Progenitor cell of endocrine pancreas (in vitro differentiated cells): ENCODE measurements at regions not wholly inside any gene's neighbourhood (a gene's known extent, or its start where the extent isn't known, plus 50 kb on each side); places are given as distances from the start of the nearest gene placed in this dataset.

Experiments
- DNase-seq: peaks from one replicate; pipeline ENCODE4 v3.0.0; 2021; ENCODE audit warnings: low spot score; ENCODE audit not compliant: unreplicated experiment
- H3K27ac Mint-ChIP-seq: 2 replicates; pipeline ENCODE4 v1.8.0; 2021; ENCODE audit warnings: mild to moderate bottlenecking, moderate library complexity, mixed read lengths
- H3K27me3 Mint-ChIP-seq: 2 replicates; pipeline ENCODE4 v1.8.0; 2021; ENCODE audit warnings: mixed read lengths
- H3K36me3 Mint-ChIP-seq: 2 replicates; pipeline ENCODE4 v1.8.0; 2022; ENCODE audit warnings: mixed read lengths; ENCODE audit not compliant: insufficient read depth
- H3K4me1 Mint-ChIP-seq: 2 replicates; pipeline ENCODE4 v1.8.0; 2021; ENCODE audit warnings: low read depth, mixed read lengths
- H3K4me3 Mint-ChIP-seq: 2 replicates; pipeline ENCODE4 v1.8.0; 2021; ENCODE audit warnings: low read depth, mild to moderate bottlenecking, moderate library complexity, mixed read lengths
- H3K9me3 Mint-ChIP-seq: 2 replicates; pipeline ENCODE4 v1.8.0; 2021; ENCODE audit warnings: low read depth, mixed read lengths
- TF ChIP-seq, protein P1 (sequence below): fragments of 200-600 bp; sonication (generic); IDR thresholded peaks from one replicate; pipeline ENCODE4 v1.5.0; 2021; ENCODE audit warnings: antibody characterized with exemption, mild to moderate bottlenecking; ENCODE audit not compliant: unreplicated experiment

- peaks cover 1% of the 10 kb centered on the region for H3K36me3 Mint-ChIP-seq
- H3K4me1 Mint-ChIP-seq: no peaks in the 10 kb centered on the region
- no peak overlapping the region for H3K4me3 Mint-ChIP-seq
- no peaks in the 10 kb centered on the region for H3K27me3 Mint-ChIP-seq
- no peak overlapping the region for H3K27ac Mint-ChIP-seq
- TF ChIP-seq, protein P1, sequence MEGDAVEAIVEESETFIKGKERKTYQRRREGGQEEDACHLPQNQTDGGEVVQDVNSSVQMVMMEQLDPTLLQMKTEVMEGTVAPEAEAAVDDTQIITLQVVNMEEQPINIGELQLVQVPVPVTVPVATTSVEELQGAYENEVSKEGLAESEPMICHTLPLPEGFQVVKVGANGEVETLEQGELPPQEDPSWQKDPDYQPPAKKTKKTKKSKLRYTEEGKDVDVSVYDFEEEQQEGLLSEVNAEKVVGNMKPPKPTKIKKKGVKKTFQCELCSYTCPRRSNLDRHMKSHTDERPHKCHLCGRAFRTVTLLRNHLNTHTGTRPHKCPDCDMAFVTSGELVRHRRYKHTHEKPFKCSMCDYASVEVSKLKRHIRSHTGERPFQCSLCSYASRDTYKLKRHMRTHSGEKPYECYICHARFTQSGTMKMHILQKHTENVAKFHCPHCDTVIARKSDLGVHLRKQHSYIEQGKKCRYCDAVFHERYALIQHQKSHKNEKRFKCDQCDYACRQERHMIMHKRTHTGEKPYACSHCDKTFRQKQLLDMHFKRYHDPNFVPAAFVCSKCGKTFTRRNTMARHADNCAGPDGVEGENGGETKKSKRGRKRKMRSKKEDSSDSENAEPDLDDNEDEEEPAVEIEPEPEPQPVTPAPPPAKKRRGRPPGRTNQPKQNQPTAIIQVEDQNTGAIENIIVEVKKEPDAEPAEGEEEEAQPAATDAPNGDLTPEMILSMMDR: no peak
- DNase-seq: no peak
- H3K9me3 Mint-ChIP-seq: no peaks in the 10 kb centered on the region
Measured at GRCh38 chr13:50428183-50428877, 413.1 kb downstream of the KCNRG start.

- Mint-ChIP-seq H3K27ac (no peak overlapping the region), H3K4me3 (no peak overlapping the region), H3K36me3 (no peaks in the 10 kb centered on the region), H3K27me3 (no peaks in the 10 kb centered on the region), H3K9me3 (no peaks in the 10 kb centered on the region), H3K4me1 (no peaks in the 10 kb centered on the region)
- TF ChIP-seq, protein P1: no peak
- DNase-seq: no peak
Measured at GRCh38 chr13:50435011-50435410, 408.5 kb downstream of the DLEU7 start.

DNA sequence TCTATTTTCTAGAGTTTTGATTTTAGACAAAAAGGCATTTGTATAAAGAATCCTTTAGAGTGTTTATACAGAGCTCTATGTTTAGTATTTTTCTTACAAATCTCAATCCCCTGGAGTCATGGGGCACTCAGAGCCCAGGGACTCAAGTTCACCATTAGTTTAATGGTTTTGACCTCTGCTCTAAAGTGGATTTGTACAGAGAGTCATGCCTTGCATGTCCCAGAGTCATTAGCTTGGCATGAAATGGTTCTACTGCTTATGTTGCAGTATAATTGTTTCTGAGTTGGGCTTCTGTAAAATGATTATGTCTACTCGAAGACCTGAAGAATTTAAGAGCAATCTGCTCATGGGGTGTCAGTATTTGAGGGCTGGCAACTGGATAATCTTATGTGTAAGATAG is 406.2 kb downstream of the DLEU7 start:
- no peak overlapping the region for H3K27ac Mint-ChIP-seq
- no peak for DNase-seq
- H3K36me3 Mint-ChIP-seq: no peaks in the 10 kb centered on the region
- H3K4me3 Mint-ChIP-seq: no peak overlapping the region
- H3K9me3 Mint-ChIP-seq: no peaks in the 10 kb centered on the region
- TF ChIP-seq, protein P1: no peak
- no peaks in the 10 kb centered on the region for H3K4me1 Mint-ChIP-seq
- no peaks in the 10 kb centered on the region for H3K27me3 Mint-ChIP-seq

DNA sequence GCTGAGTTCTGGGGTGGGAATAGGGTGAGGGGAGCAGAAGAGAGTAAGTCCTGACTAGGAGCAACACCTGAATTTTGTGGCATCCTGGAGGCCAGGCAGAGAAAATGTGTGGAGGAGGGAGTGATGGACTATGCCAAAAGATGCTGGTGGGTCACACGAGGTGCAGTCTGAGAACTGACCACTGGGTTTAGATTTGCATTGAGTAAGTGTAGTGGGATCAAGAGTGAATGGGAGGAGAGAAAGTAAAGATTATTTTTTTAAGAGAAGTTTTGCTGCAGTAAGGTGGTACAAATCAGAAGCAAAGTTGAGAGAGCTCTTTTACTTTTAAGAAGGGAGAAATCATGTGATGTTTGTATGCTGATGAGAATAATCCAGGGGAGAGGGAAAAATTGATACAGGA is 405.1 kb downstream of the DLEU7 start:
- TF ChIP-seq, protein P1: no peak
- Mint-ChIP-seq H3K36me3 (no peaks in the 10 kb centered on the region), H3K27me3 (no peaks in the 10 kb centered on the region), H3K4me3 (no peak overlapping the region), H3K27ac (no peak overlapping the region), H3K9me3 (no peaks in the 10 kb centered on the region), H3K4me1 (no peaks in the 10 kb centered on the region)
- DNase-seq: no peak

DNA sequence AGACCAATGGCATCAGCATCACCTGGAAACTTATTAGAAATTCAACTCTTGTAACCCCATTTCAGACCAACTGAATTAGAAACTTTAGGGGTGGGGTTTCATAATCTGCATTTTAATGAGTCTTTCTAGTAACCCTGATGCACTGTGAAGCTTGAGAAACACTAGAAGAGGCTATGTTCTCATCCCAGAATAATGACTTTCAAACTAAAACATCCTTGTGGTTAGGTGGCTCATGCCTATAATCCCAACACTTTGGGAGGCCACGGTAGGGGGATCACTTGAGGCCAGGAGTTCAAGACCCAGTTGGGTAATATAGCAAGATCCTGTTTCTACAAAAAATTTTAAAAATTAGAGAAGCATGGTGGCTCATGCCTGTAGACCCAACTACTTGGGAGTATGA is 402.4 kb downstream of the DLEU7 start:
- TF ChIP-seq, protein P1: no peak
- no peaks in the 10 kb centered on the region for H3K36me3 Mint-ChIP-seq
- no peaks in the 10 kb centered on the region for H3K27me3 Mint-ChIP-seq
- DNase-seq: no peak
- no peaks in the 10 kb centered on the region for H3K9me3 Mint-ChIP-seq
- H3K4me3 Mint-ChIP-seq: no peak overlapping the region
- H3K4me1 Mint-ChIP-seq: no peaks in the 10 kb centered on the region
- no peak overlapping the region for H3K27ac Mint-ChIP-seq
